CD1c-positive myeloid dendritic cell (primary cell): ENCODE measurements at regions not wholly inside any gene's neighbourhood (a gene's known extent, or its start where the extent isn't known, plus 50 kb on each side); places are given as distances from the start of the nearest gene placed in this dataset.
A peak's percentile ranks its signal among the peaks of the same experiment; 100 is the strongest.

Experiments used
- DNase-seq: peaks from one replicate; pipeline ENCODE4 v3.0.0-alpha.2; 2016; ENCODE audit errors: extremely low spot score

GRCh38 chr20:9981829-9982228, 53.0 kb upstream of the ANKEF1 start:
- DNase-seq, result no peak

GRCh38 chr20:9978397-9979004, 56.3 kb upstream of the ANKEF1 start:
- peak; percentile 88 for DNase-seq

GRCh38 chr20:9977629-9978028, 57.2 kb upstream of the ANKEF1 start:
- DNase-seq, result peak; percentile 40

- no peak for DNase-seq
Observed at GRCh38 chr20:9974324-9974723, 60.5 kb upstream of the ANKEF1 start.

- DNase-seq, result no peak
Observed at GRCh38 chr20:9971746-9972145, 63.0 kb upstream of the ANKEF1 start.

GRCh38 chr20:9969626-9970025, 65.2 kb upstream of the ANKEF1 start:
- DNase-seq, result no peak

- no peak for DNase-seq
Observed at GRCh38 chr20:9968015-9968414, 66.8 kb upstream of the ANKEF1 start.

- DNase-seq, result peak; percentile 12
Observed at GRCh38 chr20:9966966-9967365, 67.8 kb upstream of the ANKEF1 start.

GRCh38 chr20:9963029-9963428, 71.8 kb upstream of the ANKEF1 start:
- DNase-seq, result no peak

- DNase-seq, result no peak
Observed at GRCh38 chr20:9958693-9959092, 76.1 kb upstream of the ANKEF1 start.

GRCh38 chr20:9955646-9956045, 79.1 kb upstream of the ANKEF1 start:
- no peak for DNase-seq

GRCh38 chr20:9949563-9949962, 85.2 kb upstream of the ANKEF1 start:
- no peak for DNase-seq

GRCh38 chr20:9945408-9945807, 89.4 kb upstream of the ANKEF1 start:
- DNase-seq, result no peak

- no peak for DNase-seq
Observed at GRCh38 chr20:9942736-9943135, 92.1 kb upstream of the ANKEF1 start.

GRCh38 chr20:9940329-9940728, 94.5 kb upstream of the ANKEF1 start:
- DNase-seq, result no peak

- no peak for DNase-seq
Observed at GRCh38 chr20:9939231-9939630, 95.6 kb upstream of the ANKEF1 start.

- no peak for DNase-seq
Observed at GRCh38 chr20:9935285-9935684, 96.4 kb upstream of the PAK5 start.

- DNase-seq, result no peak
Observed at GRCh38 chr20:9930142-9930541, 91.3 kb upstream of the PAK5 start.

- no peak for DNase-seq
Observed at GRCh38 chr20:9928955-9929354, 90.1 kb upstream of the PAK5 start.

GRCh38 chr20:9928281-9928737, 89.4 kb upstream of the PAK5 start:
- DNase-seq, result no peak

GRCh38 chr20:9927224-9927623, 88.3 kb upstream of the PAK5 start:
- no peak for DNase-seq

GRCh38 chr20:9926476-9926875, 87.6 kb upstream of the PAK5 start:
- DNase-seq, result no peak

- no peak for DNase-seq
Observed at GRCh38 chr20:9926007-9926406, 87.1 kb upstream of the PAK5 start.

GRCh38 chr20:9923648-9924047, 84.8 kb upstream of the PAK5 start:
- DNase-seq, result no peak
